Panc1 (cell line): ENCODE measurements at regions not wholly inside any gene's neighbourhood (a gene's known extent, or its start where the extent isn't known, plus 50 kb on each side); places are given as distances from the start of the nearest gene placed in this dataset.

Experiments
- ATAC-seq: fragments of 200-7000 bp; cut with Tn5 transposase; 2 replicates; pipeline ENCODE4 v1.9.1; 2020; ENCODE audit warnings: mild to moderate bottlenecking, moderate library complexity
- BruUV-seq: library from RNA; stranded (reverse); fragments of 400-500 nt; replicated peaks from 2 replicates; lab custom pipeline; 2021; lab: Mats Ljungman, UMichigan
- CTCF ChIA-PET: fragments of 300-600 bp; sonication (Branson Sonifier 250); formaldehyde crosslinking; loops from one replicate; lab custom pipeline; 2022; ENCODE audit warnings: antibody characterized with exemption; lab: Charles Lee
- POLR2A ChIA-PET: fragments of 300-600 bp; sonication (Branson Sonifier 250); formaldehyde crosslinking; loops from one replicate; lab custom pipeline; 2022; ENCODE audit warnings: antibody characterized with exemption; lab: Charles Lee
- DNase-seq: peaks from one replicate; pipeline ENCODE4 v3.0.0-alpha.2; 2010; ENCODE audit warnings: low read depth, low spot score
- H3K27ac ChIP-seq: 2 replicates; pipeline ENCODE4 v1.5.1; 2011; ENCODE audit warnings: mild to moderate bottlenecking, low read length, inconsistent platforms
- H3K27me3 ChIP-seq: fragments of 200-500 bp; sonication (Bioruptor generic); 2 replicates; pipeline ENCODE4 v1.6.0; 2014; ENCODE audit warnings: low read length, inconsistent platforms; ENCODE audit not compliant: control insufficient read depth, insufficient read depth
- H3K36me3 ChIP-seq: fragments of 200-500 bp; sonication (Bioruptor generic); 2 replicates; pipeline ENCODE4 v1.5.1; 2014; ENCODE audit warnings: inconsistent platforms, mild to moderate bottlenecking, low read length, moderate library complexity; ENCODE audit not compliant: control insufficient read depth, insufficient read depth
- H3K4me1 ChIP-seq: 2 replicates; pipeline ENCODE4 v1.5.1; 2011; ENCODE audit warnings: inconsistent platforms, mild to moderate bottlenecking, low read length, moderate library complexity; ENCODE audit not compliant: control insufficient read depth, insufficient read depth
- H3K4me3 ChIP-seq, 2 experiments: 2 replicates each; pipeline ENCODE4 v1.5.1; 2011 to 2012; ENCODE audit warnings: low read depth in 2 of 2, low read length in 2 of 2, mild to moderate bottlenecking in 2 of 2, inconsistent platforms in 1 of 2, moderate library complexity in 1 of 2
- H3K9me3 ChIP-seq: fragments of 200-500 bp; sonication (Bioruptor generic); 2 replicates; pipeline ENCODE4 v1.5.1; 2014; ENCODE audit warnings: low read depth, mild to moderate bottlenecking, inconsistent platforms, low read length, moderate library complexity; ENCODE audit not compliant: control insufficient read depth, insufficient read depth
- CTCF ChIP-seq: fragments of 450-650 bp; IDR thresholded peaks from 2 replicates; pipeline ENCODE4 v1.5.1; 2017; ENCODE audit warnings: mild to moderate bottlenecking
- POLR2AphosphoS5 ChIP-seq: IDR thresholded peaks from 2 replicates; pipeline ENCODE4 v1.6.1; 2012; ENCODE audit warnings: mild to moderate bottlenecking, low read depth, low read length, moderate library complexity
- REST ChIP-seq, 2 experiments: IDR thresholded peaks; 2 replicates each; pipeline ENCODE4 v1.6.1; 2011 to 2012; ENCODE audit warnings: low read depth in 2 of 2, control low read depth in 1 of 2, low read length in 1 of 2, mild to moderate bottlenecking in 1 of 2, moderate library complexity in 1 of 2; ENCODE audit not compliant: insufficient read depth in 1 of 2
- SIN3A ChIP-seq: IDR thresholded peaks from 2 replicates; pipeline ENCODE4 v1.6.1; 2012; ENCODE audit warnings: low read depth, mild to moderate bottlenecking, low read length, moderate library complexity, borderline replicate concordance; ENCODE audit not compliant: insufficient read depth
- TCF7L2 ChIP-seq: IDR thresholded peaks from 2 replicates; pipeline ENCODE4 v1.6.1; 2011; ENCODE audit warnings: mild to moderate bottlenecking, low read depth, low read length, inconsistent platforms
- in situ Hi-C: cut with HindIII; loops from 2 replicates; pipeline ENCODE4 v1.10.0; 2016; ENCODE audit warnings: low sequenced_read_pairs, low pct_unique_long_range_greater_than_20kb
- intact Hi-C: fragments of 100-400 bp; cut with micrococcal nuclease; formaldehyde crosslinking; loops from one replicate; pipeline ENCODE4 v1.10.0; 2022; ENCODE audit not compliant: unreplicated experiment

DNA sequence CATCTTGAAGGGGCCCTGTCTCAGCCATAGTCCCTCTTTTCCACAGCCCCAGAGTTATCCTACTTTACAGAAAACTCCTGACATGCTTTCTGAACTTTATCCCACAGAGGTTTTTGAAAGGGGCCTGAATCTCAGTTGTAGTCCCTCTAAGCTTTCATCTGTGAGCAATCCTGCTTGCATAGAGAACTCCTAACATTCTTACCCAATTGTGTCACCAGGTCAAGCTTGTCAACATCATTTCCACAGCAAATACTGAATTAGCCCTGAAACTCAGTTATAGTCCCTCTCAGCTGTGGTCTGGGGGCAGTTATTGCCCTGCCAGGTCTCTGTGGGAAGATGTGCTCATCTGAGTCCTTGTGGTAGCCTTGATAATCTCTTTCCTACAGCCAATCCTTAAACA lies 2190.3 kb upstream of the PCDH20 start:
- DNase-seq: no peak
- in situ Hi-C loops: no loop called here
- no peaks in the 10 kb centered on the region for H3K4me1 ChIP-seq
- H3K27me3 ChIP-seq: no peaks in the 10 kb centered on the region
- ChIA-PET CTCF (no interaction called here), POLR2A (no interaction called here)
- no peaks in the 10 kb centered on the region for H3K9me3 ChIP-seq
- no peaks in the 10 kb centered on the region for H3K36me3 ChIP-seq
- TF ChIP-seq CTCF (no peak), SIN3A (no peak)
- BruUV-seq: no TSS peak
- H3K27ac ChIP-seq: no peak overlapping the region
- no peak overlapping the region for H3K4me3 ChIP-seq
- intact Hi-C loops: no loop called here
- no peak for ATAC-seq

GRCh38 chr13:63605403-63605802 lies 2189.8 kb upstream of the PCDH20 start:
- ChIA-PET POLR2A (no interaction called here), CTCF (no interaction called here)
- intact Hi-C loops: no loop called here
- in situ Hi-C loops: no loop called here
- Histone ChIP-seq H3K36me3 (no peaks in the 10 kb centered on the region), H3K9me3 (no peaks in the 10 kb centered on the region), H3K4me3 (no peak overlapping the region), H3K27ac (no peak overlapping the region), H3K27me3 (no peaks in the 10 kb centered on the region), H3K4me1 (no peaks in the 10 kb centered on the region)
- BruUV-seq: no TSS peak
- TF ChIP-seq POLR2AphosphoS5: no peak
- no peak for TF ChIP-seq TCF7L2
- TF ChIP-seq CTCF: no peak
- TF ChIP-seq REST (IDR thresholded peaks at IDR 0.05; ENCODE audit: insufficient read depth in 1 of 2, low read depth in 2 of 2, low read length in 1 of 2): no peak
- TF ChIP-seq SIN3A: no peak
- ATAC-seq (no peak), DNase-seq (no peak)

GRCh38 chr13:63595811-63596210 lies 2180.2 kb upstream of the PCDH20 start:
- no peaks in the 10 kb centered on the region for H3K36me3 ChIP-seq
- DNase-seq (no peak), ATAC-seq (no peak)
- H3K4me1 ChIP-seq: no peaks in the 10 kb centered on the region
- H3K4me3 ChIP-seq: no peak overlapping the region
- ChIA-PET POLR2A (interaction anchor here (0.5 kb wide), 1 partner anchor 275 kb away, joined by 3 read pairs; no protein-coding TSS in a partner anchor), CTCF (no interaction called here)
- no TSS peak for BruUV-seq
- TF ChIP-seq CTCF: no peak
- no peak for TF ChIP-seq REST (IDR thresholded peaks at IDR 0.05; ENCODE audit: insufficient read depth in 1 of 2, low read depth in 2 of 2, low read length in 1 of 2)
- TF ChIP-seq SIN3A: no peak
- no peak for TF ChIP-seq POLR2AphosphoS5
- TF ChIP-seq TCF7L2: no peak
- intact Hi-C loops: no loop called here
- in situ Hi-C loops: no loop called here
- H3K27me3 ChIP-seq: no peaks in the 10 kb centered on the region
- H3K9me3 ChIP-seq: no peaks in the 10 kb centered on the region
- no peak overlapping the region for H3K27ac ChIP-seq
